Trophoblast cell (in vitro differentiated cells and primary cell): ENCODE measurements at regions not wholly inside any gene's neighbourhood (a gene's known extent, or its start where the extent isn't known, plus 50 kb on each side); places are given as distances from the start of the nearest gene placed in this dataset.
A peak's percentile ranks its signal among the peaks of the same experiment; 100 is the strongest.

ENCODE experiments used
- DNase-seq, 2 donors: peaks; one replicate each; pipeline ENCODE4 v3.0.0-alpha.2; 2016
- H2AFZ ChIP-seq: 2 replicates; pipeline ENCODE4 v1.6.1; 2013; ENCODE audit warnings: low read length, moderate library complexity, mild to moderate bottlenecking; ENCODE audit not compliant: insufficient read depth, poor library complexity
- H2AK5ac ChIP-seq: 2 replicates; pipeline ENCODE4 v1.6.1; 2013; ENCODE audit warnings: mild to moderate bottlenecking, low read length
- H2BK120ac ChIP-seq: 2 replicates; pipeline ENCODE4 v1.6.1; 2013; ENCODE audit warnings: low read length, mild to moderate bottlenecking, moderate library complexity; ENCODE audit not compliant: insufficient read depth, poor library complexity
- H2BK12ac ChIP-seq: 2 replicates; pipeline ENCODE4 v1.6.1; 2013; ENCODE audit warnings: mild to moderate bottlenecking, low read length, moderate library complexity
- H2BK5ac ChIP-seq: 2 replicates; pipeline ENCODE4 v1.6.1; 2013; ENCODE audit warnings: low read length, low read depth, moderate library complexity, mild to moderate bottlenecking; ENCODE audit not compliant: poor library complexity
- H3K14ac ChIP-seq: 2 replicates; pipeline ENCODE4 v1.6.1; 2013; ENCODE audit warnings: mild to moderate bottlenecking, low read length
- H3K18ac ChIP-seq: 2 replicates; pipeline ENCODE4 v1.6.1; 2013; ENCODE audit warnings: mild to moderate bottlenecking, low read length
- H3K23ac ChIP-seq: 2 replicates; pipeline ENCODE4 v1.6.1; 2013; ENCODE audit warnings: low read length
- H3K27ac ChIP-seq: 2 replicates; pipeline ENCODE4 v1.5.1; 2013; ENCODE audit warnings: low read depth, mild to moderate bottlenecking, inconsistent platforms, low read length, moderate library complexity
- H3K27me3 ChIP-seq: 2 replicates; pipeline ENCODE4 v1.6.1; 2013; ENCODE audit warnings: inconsistent platforms, mild to moderate bottlenecking, low read length, moderate library complexity; ENCODE audit not compliant: insufficient read depth
- H3K36me3 ChIP-seq, 2 experiments: 1 replicate in 1 of 2; 2 replicates in 1 of 2; pipeline ENCODE4 v1.6.1; 2013; ENCODE audit warnings: low read length in 2 of 2, mild to moderate bottlenecking in 2 of 2, moderate library complexity in 1 of 2; ENCODE audit not compliant: insufficient read depth in 2 of 2, control insufficient read depth in 1 of 2
- H3K4ac ChIP-seq: 2 replicates; pipeline ENCODE4 v1.6.1; 2013; ENCODE audit warnings: low read depth, mild to moderate bottlenecking, low read length, moderate library complexity
- H3K4me1 ChIP-seq, 2 experiments: 1 replicate in 1 of 2; 2 replicates in 1 of 2; pipeline ENCODE4 v1.6.1; 2013; ENCODE audit warnings: low read length in 2 of 2, mild to moderate bottlenecking in 2 of 2, moderate library complexity in 1 of 2; ENCODE audit not compliant: insufficient read depth in 2 of 2, control insufficient read depth in 1 of 2
- H3K4me2 ChIP-seq: 2 replicates; pipeline ENCODE4 v1.6.1; 2013; ENCODE audit warnings: inconsistent platforms, mild to moderate bottlenecking, low read length, moderate library complexity
- H3K4me3 ChIP-seq: 2 replicates; pipeline ENCODE4 v1.5.1; 2013; ENCODE audit warnings: mild to moderate bottlenecking, low read depth, low read length, inconsistent platforms
- H3K79me1 ChIP-seq: one replicate; pipeline ENCODE4 v1.6.1; 2013; ENCODE audit warnings: low read length
- H3K79me2 ChIP-seq: 2 replicates; pipeline ENCODE4 v1.6.1; 2013; ENCODE audit warnings: low read length, mild to moderate bottlenecking; ENCODE audit not compliant: control insufficient read depth, insufficient read depth, poor library complexity
- H3K9ac ChIP-seq: 2 replicates; pipeline ENCODE4 v1.6.1; 2013; ENCODE audit warnings: mild to moderate bottlenecking, low read length
- H3K9me3 ChIP-seq: 2 replicates; pipeline ENCODE4 v1.6.1; 2013; ENCODE audit warnings: low read depth, mild to moderate bottlenecking, control low read depth, inconsistent platforms, low read length; ENCODE audit not compliant: insufficient read depth
- H4K12ac ChIP-seq: 2 replicates; pipeline ENCODE4 v1.6.1; 2013; ENCODE audit warnings: low read depth, mild to moderate bottlenecking, low read length, moderate library complexity
- H4K8ac ChIP-seq: 2 replicates; pipeline ENCODE4 v1.6.1; 2013; ENCODE audit warnings: low read depth, mild to moderate bottlenecking, low read length, moderate library complexity
- H4K91ac ChIP-seq: one replicate; pipeline ENCODE4 v1.6.1; 2013; ENCODE audit warnings: low read depth, mild to moderate bottlenecking, low read length, moderate library complexity
- WGBS: extraction: QIAGEN DNeasy Blood & Tissue Kit; methylation state at CpG from one replicate; pipeline ENCODE4 v1.1.7; 2013; ENCODE audit warnings: missing lambda C conversion rate; ENCODE audit not compliant: insufficient read length, insufficient coverage; ENCODE audit errors: extremely low coverage; 5-methylcytosine and 5-hydroxymethylcytosine counted together

GRCh38 chr3:110878692-110879091 is 192.9 kb upstream of the NECTIN3 start:
- H3K27ac ChIP-seq, result no peak overlapping the region
- H2BK12ac ChIP-seq, result no peak overlapping the region
- no peak overlapping the region for H3K4me2 ChIP-seq
- H2AFZ ChIP-seq, result no peak overlapping the region
- H4K8ac ChIP-seq, result no peak overlapping the region
- no peaks in the 10 kb centered on the region for H3K36me3 ChIP-seq
- H3K9me3 ChIP-seq, result no peaks in the 10 kb centered on the region
- H2AK5ac ChIP-seq, result no peak overlapping the region
- H4K12ac ChIP-seq, result no peak overlapping the region
- H3K4me1 ChIP-seq, result no peaks in the 10 kb centered on the region
- no peak overlapping the region for H4K91ac ChIP-seq
- no peak overlapping the region for H3K9ac ChIP-seq
- H2BK120ac ChIP-seq, result no peak overlapping the region
- H3K27me3 ChIP-seq, result no peaks in the 10 kb centered on the region
- DNase-seq, result no peak
- H3K18ac ChIP-seq, result no peak overlapping the region
- no peaks in the 10 kb centered on the region for H3K79me1 ChIP-seq
- no peak overlapping the region for H3K4me3 ChIP-seq
- H3K79me2 ChIP-seq, result no peaks in the 10 kb centered on the region
- no peak overlapping the region for H3K23ac ChIP-seq
- no peak overlapping the region for H2BK5ac ChIP-seq
- H3K4ac ChIP-seq, result no peak overlapping the region
- H3K14ac ChIP-seq, result no peak overlapping the region
- no CpG with 5 or more reads among the region's 3 CpGs for WGBS

GRCh38 chr3:110881069-110881468 is 190.5 kb upstream of the NECTIN3 start:
- H2AFZ ChIP-seq, result no peak overlapping the region
- H3K14ac ChIP-seq, result no peak overlapping the region
- no peaks in the 10 kb centered on the region for H3K79me2 ChIP-seq
- no peak overlapping the region for H4K8ac ChIP-seq
- H3K9me3 ChIP-seq, result no peaks in the 10 kb centered on the region
- no peaks in the 10 kb centered on the region for H3K79me1 ChIP-seq
- H2BK12ac ChIP-seq, result no peak overlapping the region
- H3K27me3 ChIP-seq, result no peaks in the 10 kb centered on the region
- H3K4me2 ChIP-seq, result no peak overlapping the region
- H2AK5ac ChIP-seq, result no peak overlapping the region
- H4K12ac ChIP-seq, result no peak overlapping the region
- H2BK5ac ChIP-seq, result no peak overlapping the region
- H3K4me3 ChIP-seq, result no peak overlapping the region
- H3K23ac ChIP-seq, result no peak overlapping the region
- no CpG with 5 or more reads among the region's 4 CpGs for WGBS
- DNase-seq, result peak; percentile 7 to 23
- no peak overlapping the region for H2BK120ac ChIP-seq
- no peaks in the 10 kb centered on the region for H3K36me3 ChIP-seq
- no peak overlapping the region for H3K27ac ChIP-seq
- no peak overlapping the region for H4K91ac ChIP-seq
- H3K18ac ChIP-seq, result no peak overlapping the region
- H3K4me1 ChIP-seq, result no peaks in the 10 kb centered on the region
- no peak overlapping the region for H3K9ac ChIP-seq
- H3K4ac ChIP-seq, result no peak overlapping the region

GRCh38 chr3:110886222-110886893 is 185.3 kb upstream of the NECTIN3 start:
- Histone ChIP-seq H3K79me2 (no peaks in the 10 kb centered on the region), H3K79me1 (no peaks in the 10 kb centered on the region), H4K8ac (no peak overlapping the region), H3K14ac (no peak overlapping the region), H2BK12ac (no peak overlapping the region), H3K9ac (no peak overlapping the region), H3K27me3 (no peaks in the 10 kb centered on the region), H3K4me2 (no peak overlapping the region), H3K23ac (no peak overlapping the region), H3K4me3 (no peak overlapping the region), H4K12ac (no peak overlapping the region), H3K9me3 (no peaks in the 10 kb centered on the region), H2AFZ (no peak overlapping the region), H2AK5ac (no peak overlapping the region), H4K91ac (no peak overlapping the region), H3K18ac (no peak overlapping the region), H3K4ac (no peak overlapping the region), H2BK5ac (no peak overlapping the region), H3K4me1 (no peaks in the 10 kb centered on the region), H3K27ac (no peak overlapping the region), H2BK120ac (no peak overlapping the region), H3K36me3 (no peaks in the 10 kb centered on the region)
- DNase-seq, result no peak
- no CpG with 5 or more reads among the region's 10 CpGs for WGBS

- Histone ChIP-seq H3K27ac (no peak overlapping the region), H2BK120ac (no peak overlapping the region), H2AK5ac (no peak overlapping the region), H3K4ac (no peak overlapping the region), H3K36me3 (no peaks in the 10 kb centered on the region), H3K9me3 (no peaks in the 10 kb centered on the region), H3K4me2 (no peak overlapping the region), H4K12ac (no peak overlapping the region), H3K4me3 (no peak overlapping the region), H4K91ac (no peak overlapping the region), H2AFZ (no peak overlapping the region), H3K14ac (no peak overlapping the region), H3K9ac (no peak overlapping the region), H4K8ac (no peak overlapping the region), H3K27me3 (no peaks in the 10 kb centered on the region), H2BK12ac (no peak overlapping the region), H3K23ac (no peak overlapping the region), H3K79me2 (no peaks in the 10 kb centered on the region), H2BK5ac (no peak overlapping the region), H3K79me1 (no peaks in the 10 kb centered on the region), H3K18ac (no peak overlapping the region), H3K4me1 (no peaks in the 10 kb centered on the region)
- no CpG with 5 or more reads among the region's 1 CpG for WGBS
- DNase-seq, result no peak
Observed at GRCh38 chr3:110887176-110887575, 184.4 kb upstream of the NECTIN3 start.
